ENCODE measurements at regions not wholly inside any gene's neighbourhood (a gene's known extent, or its start where the extent isn't known, plus 50 kb on each side); places are given as distances from the start of the nearest gene placed in this dataset.

DNA sequence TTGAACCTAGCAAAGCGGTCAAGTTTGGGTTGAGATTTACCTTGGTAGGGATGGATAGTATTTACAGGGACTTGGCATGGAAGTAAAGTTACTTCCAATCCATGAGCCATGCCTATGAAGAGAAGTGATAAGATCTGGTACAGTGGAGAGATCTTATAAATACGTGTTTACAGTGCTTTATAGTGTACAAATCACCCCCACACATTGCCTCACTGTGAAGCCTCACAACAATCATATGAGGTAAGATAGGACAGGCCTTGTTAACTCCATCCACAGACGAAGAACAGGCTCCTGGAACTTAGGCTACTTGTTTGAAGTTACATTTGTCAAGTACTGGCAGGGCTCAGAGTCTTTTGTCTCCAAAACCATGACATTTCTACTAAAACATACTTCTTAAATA, 159.8 kb downstream of the PLPPR4 start:
- TF ChIP-seq EZH2 (IDR thresholded peaks at IDR 0.05; ENCODE audit: borderline replicate concordance) (no peak), EZH2phosphoT487 (IDR thresholded peaks at IDR 0.05; ENCODE audit: low read depth, severe bottlenecking, unreplicated experiment) (no peak)
- TF ChIP-seq, protein P1, sequence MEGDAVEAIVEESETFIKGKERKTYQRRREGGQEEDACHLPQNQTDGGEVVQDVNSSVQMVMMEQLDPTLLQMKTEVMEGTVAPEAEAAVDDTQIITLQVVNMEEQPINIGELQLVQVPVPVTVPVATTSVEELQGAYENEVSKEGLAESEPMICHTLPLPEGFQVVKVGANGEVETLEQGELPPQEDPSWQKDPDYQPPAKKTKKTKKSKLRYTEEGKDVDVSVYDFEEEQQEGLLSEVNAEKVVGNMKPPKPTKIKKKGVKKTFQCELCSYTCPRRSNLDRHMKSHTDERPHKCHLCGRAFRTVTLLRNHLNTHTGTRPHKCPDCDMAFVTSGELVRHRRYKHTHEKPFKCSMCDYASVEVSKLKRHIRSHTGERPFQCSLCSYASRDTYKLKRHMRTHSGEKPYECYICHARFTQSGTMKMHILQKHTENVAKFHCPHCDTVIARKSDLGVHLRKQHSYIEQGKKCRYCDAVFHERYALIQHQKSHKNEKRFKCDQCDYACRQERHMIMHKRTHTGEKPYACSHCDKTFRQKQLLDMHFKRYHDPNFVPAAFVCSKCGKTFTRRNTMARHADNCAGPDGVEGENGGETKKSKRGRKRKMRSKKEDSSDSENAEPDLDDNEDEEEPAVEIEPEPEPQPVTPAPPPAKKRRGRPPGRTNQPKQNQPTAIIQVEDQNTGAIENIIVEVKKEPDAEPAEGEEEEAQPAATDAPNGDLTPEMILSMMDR (IDR thresholded peaks at IDR 0.05; ENCODE audit: poor library complexity), result no peak
- Histone ChIP-seq H3K9me2 (replicated peaks; ENCODE audit: insufficient read depth) (no peaks in the 10 kb centered on the region), H3K4me2 (no peak overlapping the region), H2AFZ (no peak overlapping the region), H3K27me3 (no peaks in the 10 kb centered on the region), H3K79me2 (no peaks in the 10 kb centered on the region), H3K27ac (no peak overlapping the region), H3K4me1 (ENCODE audit: insufficient read depth) (no peaks in the 10 kb centered on the region), H3K9me3 (ENCODE audit: low read depth) (no peaks in the 10 kb centered on the region), H4K20me1 (ENCODE audit: insufficient read depth, poor library complexity, severe bottlenecking) (no peaks in the 10 kb centered on the region), H3K36me3 (replicated peaks; ENCODE audit: insufficient read depth, low read depth) (no peaks in the 10 kb centered on the region), H3K4me3 (no peak overlapping the region)
- DNase-seq (ENCODE audit: low spot score), result no peak
- 66% methylated on average over 3 of the region's 3 CpGs for WGBS (ENCODE audit: low lambda C conversion rate, missing lambda C conversion rate)

DNA sequence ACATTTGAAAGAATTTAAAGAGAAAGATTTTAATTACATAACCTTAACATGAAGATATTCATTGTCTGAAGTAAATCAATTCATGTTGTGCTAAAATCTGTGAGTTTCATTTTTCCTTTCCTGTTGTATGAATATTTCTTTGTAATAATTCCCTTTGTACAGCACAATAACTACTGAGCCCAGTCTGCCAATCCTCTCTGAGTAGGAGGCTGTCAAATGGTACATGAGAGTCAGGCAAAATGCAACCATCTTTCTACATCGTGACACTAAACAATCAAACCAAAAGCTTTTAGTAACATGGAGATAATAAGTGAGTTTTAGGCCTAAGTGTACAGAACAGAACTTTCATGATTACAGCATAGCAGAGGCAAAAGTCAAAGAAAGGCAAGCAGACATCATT, 165.5 kb downstream of the PLPPR4 start:
- Histone ChIP-seq H2AFZ (no peak overlapping the region), H4K20me1 (ENCODE audit: insufficient read depth, poor library complexity, severe bottlenecking) (no peaks in the 10 kb centered on the region), H3K79me2 (no peaks in the 10 kb centered on the region), H3K36me3 (replicated peaks; ENCODE audit: insufficient read depth, low read depth) (no peaks in the 10 kb centered on the region), H3K9me2 (replicated peaks; ENCODE audit: insufficient read depth) (no peaks in the 10 kb centered on the region), H3K4me1 (ENCODE audit: insufficient read depth) (no peaks in the 10 kb centered on the region), H3K27ac (no peak overlapping the region), H3K4me2 (no peak overlapping the region), H3K9me3 (ENCODE audit: low read depth) (no peaks in the 10 kb centered on the region), H3K27me3 (no peaks in the 10 kb centered on the region), H3K4me3 (no peak overlapping the region)
- TF ChIP-seq EZH2phosphoT487 (IDR thresholded peaks at IDR 0.05; ENCODE audit: low read depth, severe bottlenecking, unreplicated experiment) (no peak), EZH2 (IDR thresholded peaks at IDR 0.05; ENCODE audit: borderline replicate concordance) (no peak)
- TF ChIP-seq, protein P1 (IDR thresholded peaks at IDR 0.05; ENCODE audit: poor library complexity), result no peak
- WGBS (ENCODE audit: low lambda C conversion rate, missing lambda C conversion rate), result 63% methylated on average over 1 of the region's 1 CpG
- no peak for DNase-seq (ENCODE audit: low spot score)

DNA sequence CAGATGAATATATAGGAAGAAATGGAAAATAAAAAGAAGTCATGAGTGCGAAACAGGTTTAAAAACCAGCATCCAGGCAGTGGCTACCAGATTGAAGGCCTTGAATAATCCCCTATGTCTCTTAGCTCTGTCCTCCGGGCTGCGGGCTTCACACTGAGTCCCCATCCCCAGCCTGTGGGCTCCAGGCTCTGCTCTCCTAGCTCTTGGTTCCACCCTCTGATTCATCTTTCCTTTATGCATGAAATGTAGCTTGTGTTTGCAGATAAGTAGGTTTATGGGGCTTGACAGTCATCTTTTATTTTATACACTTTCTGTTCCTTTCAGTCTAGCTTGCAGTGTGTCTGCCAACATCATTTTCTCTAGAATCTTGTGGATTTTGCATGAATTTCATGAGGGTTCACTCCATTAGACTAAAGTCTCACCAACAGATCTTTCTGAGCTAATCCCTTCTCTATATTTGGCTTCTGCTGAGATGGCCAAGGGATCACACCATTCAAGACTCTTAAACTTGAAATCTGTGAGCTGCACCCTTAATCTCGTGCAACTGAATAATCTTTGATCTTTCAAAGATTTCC, 174.5 kb downstream of the PLPPR4 start:
- no peak for DNase-seq (ENCODE audit: low spot score)
- Histone ChIP-seq H3K4me1 (ENCODE audit: insufficient read depth) (no peaks in the 10 kb centered on the region), H3K9me3 (ENCODE audit: low read depth) (no peaks in the 10 kb centered on the region), H3K36me3 (replicated peaks; ENCODE audit: insufficient read depth, low read depth) (no peaks in the 10 kb centered on the region), H3K4me2 (no peak overlapping the region), H3K9me2 (replicated peaks; ENCODE audit: insufficient read depth) (no peaks in the 10 kb centered on the region), H3K27ac (no peak overlapping the region), H3K4me3 (no peak overlapping the region), H4K20me1 (ENCODE audit: insufficient read depth, poor library complexity, severe bottlenecking) (no peaks in the 10 kb centered on the region), H2AFZ (no peak overlapping the region), H3K27me3 (no peaks in the 10 kb centered on the region), H3K79me2 (no peaks in the 10 kb centered on the region)
- WGBS (ENCODE audit: low lambda C conversion rate, missing lambda C conversion rate), result 70% methylated on average over 4 of the region's 4 CpGs
- no peak for TF ChIP-seq EZH2 (IDR thresholded peaks at IDR 0.05; ENCODE audit: borderline replicate concordance)
- TF ChIP-seq, protein P1 (IDR thresholded peaks at IDR 0.05; ENCODE audit: poor library complexity), result no peak
- TF ChIP-seq EZH2phosphoT487 (IDR thresholded peaks at IDR 0.05; ENCODE audit: low read depth, severe bottlenecking, unreplicated experiment), result no peak
